NT2/D1 (cell line): ENCODE measurements at regions not wholly inside any gene's neighbourhood (a gene's known extent, or its start where the extent isn't known, plus 50 kb on each side); places are given as distances from the start of the nearest gene placed in this dataset.

ENCODE experiments used
- DNase-seq: peaks from one replicate; pipeline ENCODE4 v3.0.0-alpha.2; 2011; ENCODE audit warnings: low read depth, low spot score
- H3K27me3 ChIP-seq: 2 replicates; pipeline ENCODE4 v1.6.0; 2011; ENCODE audit warnings: mild to moderate bottlenecking; ENCODE audit not compliant: insufficient read length, insufficient read depth
- H3K36me3 ChIP-seq: 2 replicates; pipeline ENCODE4 v1.6.1; 2011; ENCODE audit warnings: mild to moderate bottlenecking, low read length, mixed read lengths; ENCODE audit not compliant: insufficient read depth, insufficient read length
- H3K4me1 ChIP-seq: 2 replicates; pipeline ENCODE4 v1.5.1; 2011; ENCODE audit not compliant: insufficient read depth, insufficient read length
- H3K4me3 ChIP-seq: 2 replicates; pipeline ENCODE4 v1.5.1; 2011; ENCODE audit warnings: low read depth; ENCODE audit not compliant: insufficient read length
- H3K9ac ChIP-seq: 2 replicates; pipeline ENCODE4 v1.6.0; 2011; ENCODE audit warnings: low read depth; ENCODE audit not compliant: insufficient read length
- H3K9me3 ChIP-seq: 2 replicates; pipeline ENCODE4 v1.5.1; 2011; ENCODE audit warnings: mild to moderate bottlenecking, low read length; ENCODE audit not compliant: insufficient read depth
- SUZ12 ChIP-seq: IDR thresholded peaks from 2 replicates; pipeline ENCODE4 v1.6.1; 2011; ENCODE audit not compliant: insufficient read length, insufficient read depth; ENCODE audit errors: extremely low read depth
- YY1 ChIP-seq: IDR thresholded peaks from 2 replicates; pipeline ENCODE4 v1.6.1; 2011; ENCODE audit not compliant: insufficient read length, insufficient read depth
- ZNF274 ChIP-seq: IDR thresholded peaks from 2 replicates; pipeline ENCODE4 v1.6.1; 2011; ENCODE audit warnings: mild to moderate bottlenecking, low read depth, low read length

- H3K9me3 ChIP-seq: no peaks in the 10 kb centered on the region
- TF ChIP-seq ZNF274 (no peak), YY1 (no peak), SUZ12 (no peak)
- H3K4me3 ChIP-seq: no peak overlapping the region
Observed at GRCh38 chr1:163672976-163673758, 351.4 kb downstream of the NUF2 start.

GRCh38 chr1:163673759-163674151, 352.0 kb downstream of the NUF2 start:
- no peaks in the 10 kb centered on the region for H3K4me1 ChIP-seq
- DNase-seq: no peak
- no peaks in the 10 kb centered on the region for H3K9me3 ChIP-seq
- H3K36me3 ChIP-seq: no peaks in the 10 kb centered on the region
- no peak for TF ChIP-seq YY1
- no peak for TF ChIP-seq ZNF274
- TF ChIP-seq SUZ12: no peak
- H3K4me3 ChIP-seq: no peak overlapping the region
- H3K27me3 ChIP-seq: no peaks in the 10 kb centered on the region
- H3K9ac ChIP-seq: no peak overlapping the region

More at GRCh38 chr1:163672976-163673758, 351.4 kb downstream of the NUF2 start:
- DNase-seq: no peak
- Histone ChIP-seq H3K27me3 (no peaks in the 10 kb centered on the region), H3K4me1 (no peaks in the 10 kb centered on the region), H3K36me3 (no peaks in the 10 kb centered on the region), H3K9ac (no peak overlapping the region)

- Histone ChIP-seq H3K27me3 (no peaks in the 10 kb centered on the region), H3K4me3 (no peak overlapping the region), H3K9ac (no peak overlapping the region), H3K4me1 (no peaks in the 10 kb centered on the region), H3K9me3 (no peaks in the 10 kb centered on the region), H3K36me3 (no peaks in the 10 kb centered on the region)
- no peak for TF ChIP-seq YY1
- no peak for TF ChIP-seq ZNF274
- TF ChIP-seq SUZ12: no peak
- no peak for DNase-seq
Observed at GRCh38 chr1:163674236-163674635, 352.5 kb downstream of the NUF2 start.

GRCh38 chr1:163684785-163685184, 363.0 kb downstream of the NUF2 start:
- Histone ChIP-seq H3K9ac (no peak overlapping the region), H3K9me3 (peaks cover 16% of the 10 kb centered on the region), H3K36me3 (no peaks in the 10 kb centered on the region), H3K4me1 (no peaks in the 10 kb centered on the region), H3K27me3 (no peaks in the 10 kb centered on the region), H3K4me3 (no peak overlapping the region)
- DNase-seq: no peak
- TF ChIP-seq ZNF274 (no peak), SUZ12 (no peak), YY1 (no peak)

- H3K9ac ChIP-seq: no peak overlapping the region
- H3K27me3 ChIP-seq: no peaks in the 10 kb centered on the region
- no peaks in the 10 kb centered on the region for H3K4me1 ChIP-seq
- no peaks in the 10 kb centered on the region for H3K36me3 ChIP-seq
- TF ChIP-seq SUZ12 (no peak), ZNF274 (no peak), YY1 (no peak)
- H3K4me3 ChIP-seq: no peak overlapping the region
- H3K9me3 ChIP-seq: no peaks in the 10 kb centered on the region
- DNase-seq: no peak
Observed at GRCh38 chr1:163692266-163692665, 370.5 kb downstream of the NUF2 start.

GRCh38 chr1:163697137-163697536, 375.4 kb downstream of the NUF2 start:
- H3K9me3 ChIP-seq: no peaks in the 10 kb centered on the region
- TF ChIP-seq YY1 (no peak), SUZ12 (no peak), ZNF274 (no peak)
- H3K4me3 ChIP-seq: no peak overlapping the region
- no peaks in the 10 kb centered on the region for H3K27me3 ChIP-seq
- H3K9ac ChIP-seq: no peak overlapping the region
- DNase-seq: no peak
- no peaks in the 10 kb centered on the region for H3K4me1 ChIP-seq
- H3K36me3 ChIP-seq: no peaks in the 10 kb centered on the region

GRCh38 chr1:163701783-163702374, 380.1 kb downstream of the NUF2 start:
- Histone ChIP-seq H3K4me3 (no peak overlapping the region), H3K4me1 (no peaks in the 10 kb centered on the region), H3K9ac (no peak overlapping the region), H3K27me3 (no peaks in the 10 kb centered on the region), H3K9me3 (no peaks in the 10 kb centered on the region), H3K36me3 (no peaks in the 10 kb centered on the region)
- no peak for TF ChIP-seq SUZ12
- DNase-seq: no peak

- H3K9me3 ChIP-seq: no peaks in the 10 kb centered on the region
- DNase-seq: no peak
- H3K27me3 ChIP-seq: no peaks in the 10 kb centered on the region
- H3K9ac ChIP-seq: no peak overlapping the region
- no peaks in the 10 kb centered on the region for H3K36me3 ChIP-seq
- H3K4me1 ChIP-seq: no peaks in the 10 kb centered on the region
- no peak overlapping the region for H3K4me3 ChIP-seq
- TF ChIP-seq SUZ12: no peak
- TF ChIP-seq YY1: no peak
Observed at GRCh38 chr1:163703794-163704193, 382.0 kb downstream of the NUF2 start.
